ENCODE measurements at regions not wholly inside any gene's neighbourhood (a gene's known extent, or its start where the extent isn't known, plus 50 kb on each side); places are given as distances from the start of the nearest gene placed in this dataset.

- no peak overlapping the region for H3K4me2 ChIP-seq (ENCODE audit: low read length)
- peaks cover 56% of the 10 kb centered on the region for H3K27me3 ChIP-seq (ENCODE audit: insufficient read depth, low read length)
- no peaks in the 10 kb centered on the region for H3K36me3 ChIP-seq (ENCODE audit: control insufficient read depth in 1 of 2, insufficient read depth in 2 of 2, low read length in 2 of 2)
- ChIA-PET POLR2A (no interaction called here), CTCF (interaction anchor here (0.7 kb wide), 1 partner anchor 17 kb away, joined by 3 read pairs; no protein-coding TSS in a partner anchor), RAD21 (ENCODE audit: low non-redundant PET in 1 of 2, low total read pairs in 2 of 2, uncharacterized antibody in 2 of 2, unreplicated experiment in 2 of 2) (no interaction called here)
- no peak overlapping the region for H3K9ac ChIP-seq (ENCODE audit: low read length)
- intact Hi-C loops (cut with micrococcal nuclease), result loop anchor here (10.0 kb wide), 2 partner anchors 46 to 54 kb away; no protein-coding TSS in a partner anchor
- DNase-seq (ENCODE audit: low read depth, low spot score) (no peak), ATAC-seq (no peak)
- H3K9me3 ChIP-seq (ENCODE audit: control insufficient read depth in 1 of 2, insufficient read depth in 1 of 2, low read depth in 1 of 2, low read length in 2 of 2), result no peaks in the 10 kb centered on the region
- no peak overlapping the region for H3K4me3 ChIP-seq (replicated peaks in 1 of 2; ENCODE audit: low read depth in 1 of 2, low read length in 2 of 2)
- no peaks in the 10 kb centered on the region for H3K79me2 ChIP-seq (ENCODE audit: insufficient read depth, low read length)
- BruUV-seq (replicated peaks), result no TSS peak
- H3K4me1 ChIP-seq (ENCODE audit: control insufficient read depth in 1 of 2, insufficient read depth in 2 of 2, low read length in 2 of 2), result no peaks in the 10 kb centered on the region
- H4K20me1 ChIP-seq (ENCODE audit: insufficient read depth), result no peaks in the 10 kb centered on the region
- no peaks in the 10 kb centered on the region for H3K9me2 ChIP-seq (ENCODE audit: insufficient read depth)
- no peak overlapping the region for H2AFZ ChIP-seq (ENCODE audit: low read depth, low read length, poor library complexity, severe bottlenecking)
- TF ChIP-seq POLR2AphosphoS5 (IDR thresholded peaks at IDR 0.05; ENCODE audit: low read depth, low read length) (no peak), YY1 (IDR thresholded peaks at IDR 0.05; ENCODE audit: extremely low read depth, insufficient replicate concordance, low read depth, low read length) (no peak), ZBTB33 (IDR thresholded peaks at IDR 0.05; ENCODE audit: extremely low read depth, insufficient replicate concordance, low read length) (no peak), ZFX (IDR thresholded peaks at IDR 0.05) (no peak), ELF1 (IDR thresholded peaks at IDR 0.05; ENCODE audit: borderline replicate concordance, low read depth) (no peak), CEBPB (IDR thresholded peaks at IDR 0.05; ENCODE audit: low read depth) (no peak), EZH2phosphoT487 (IDR thresholded peaks at IDR 0.05; ENCODE audit: borderline replicate concordance) (no peak)
- H3K27ac ChIP-seq (ENCODE audit: low read depth, low read length), result no peak overlapping the region
These were observed 94.1 kb upstream of the VPREB1 start for GRCh38 chr22:22150457-22150856.

GRCh38 chr22:22148905-22149304, 95.7 kb upstream of the VPREB1 start:
- BruUV-seq (replicated peaks), result no TSS peak
- H3K9me2 ChIP-seq (ENCODE audit: insufficient read depth), result no peaks in the 10 kb centered on the region
- no peak for DNase-seq (ENCODE audit: low read depth, low spot score)
- POLR2A ChIA-PET, result no interaction called here
- H3K27ac ChIP-seq (ENCODE audit: low read depth, low read length), result no peak overlapping the region
- H2AFZ ChIP-seq (ENCODE audit: low read depth, low read length, poor library complexity, severe bottlenecking), result no peak overlapping the region
- no peaks in the 10 kb centered on the region for H3K4me1 ChIP-seq (ENCODE audit: control insufficient read depth in 1 of 2, insufficient read depth in 2 of 2, low read length in 2 of 2)
- RAD21 ChIA-PET (ENCODE audit: low non-redundant PET in 1 of 2, low total read pairs in 2 of 2, uncharacterized antibody in 2 of 2, unreplicated experiment in 2 of 2), result no interaction called here
- peaks cover 56% of the 10 kb centered on the region for H3K27me3 ChIP-seq (ENCODE audit: insufficient read depth, low read length)
- no peaks in the 10 kb centered on the region for H4K20me1 ChIP-seq (ENCODE audit: insufficient read depth)
- no peak for ATAC-seq
- H3K9me3 ChIP-seq (ENCODE audit: control insufficient read depth in 1 of 2, insufficient read depth in 1 of 2, low read depth in 1 of 2, low read length in 2 of 2), result no peaks in the 10 kb centered on the region
- no peak overlapping the region for H3K9ac ChIP-seq (ENCODE audit: low read length)
- intact Hi-C loops (cut with micrococcal nuclease), result no loop called here
- CTCF ChIA-PET, result interaction anchor here (0.9 kb wide), 1 partner anchor 8 kb away, joined by 3 read pairs; no protein-coding TSS in a partner anchor
- H3K4me3 ChIP-seq (replicated peaks in 1 of 2; ENCODE audit: low read depth in 1 of 2, low read length in 2 of 2), result no peak overlapping the region
- H3K4me2 ChIP-seq (ENCODE audit: low read length), result no peak overlapping the region
- no peaks in the 10 kb centered on the region for H3K79me2 ChIP-seq (ENCODE audit: insufficient read depth, low read length)
- H3K36me3 ChIP-seq (ENCODE audit: control insufficient read depth in 1 of 2, insufficient read depth in 2 of 2, low read length in 2 of 2), result no peaks in the 10 kb centered on the region
- TF ChIP-seq SIN3A (IDR thresholded peaks at IDR 0.05; ENCODE audit: low read depth), result no peak
- TF ChIP-seq TCF7L2 (IDR thresholded peaks at IDR 0.05; ENCODE audit: borderline replicate concordance, extremely low read depth, insufficient read depth, insufficient read length), result no peak
- TF ChIP-seq EZH2 (IDR thresholded peaks at IDR 0.05), result no peak
- no peak for TF ChIP-seq ATF3 (IDR thresholded peaks at IDR 0.05)
- TF ChIP-seq POLR2A (IDR thresholded peaks at IDR 0.05; ENCODE audit: borderline replicate concordance, extremely low read depth, insufficient read depth, insufficient read length), result no peak
- no peak for TF ChIP-seq CEBPB (IDR thresholded peaks at IDR 0.05; ENCODE audit: low read depth)
- TF ChIP-seq FOSL1 (IDR thresholded peaks at IDR 0.05; ENCODE audit: low read depth), result no peak
- no peak for TF ChIP-seq ZNF274 (IDR thresholded peaks at IDR 0.05; ENCODE audit: low read depth, low read length)
- no peak for TF ChIP-seq REST (IDR thresholded peaks at IDR 0.05; ENCODE audit: low read depth)
